HEK293T (cell line): ENCODE measurements at regions not wholly inside any gene's neighbourhood (a gene's known extent, or its start where the extent isn't known, plus 50 kb on each side); places are given as distances from the start of the nearest gene placed in this dataset.

ENCODE experiments used
- CTCF ChIA-PET: fragments of 350-600 bp; formaldehyde crosslinking; extraction: SDS; loops from one replicate; lab custom pipeline; 2021; ENCODE audit warnings: antibody characterized with exemption, inconsistent platforms; lab: Yijun Ruan, JAX
- POLR2A ChIA-PET: fragments of 350-600 bp; formaldehyde crosslinking; extraction: SDS; loops from one replicate; lab custom pipeline; 2020; ENCODE audit warnings: antibody characterized with exemption, inconsistent platforms; lab: Yijun Ruan, JAX
- DNase-seq: peaks from one replicate; pipeline ENCODE4 v3.0.0; 2012; ENCODE audit warnings: mixed read lengths; ENCODE audit errors: extremely low spot score
- ARNT ChIP-seq: fragments of 450-650 bp; IDR thresholded peaks from 2 replicates; pipeline ENCODE4 v1.6.1; 2017; ENCODE audit warnings: mild to moderate bottlenecking
- BHLHE40 ChIP-seq: fragments of 450-650 bp; IDR thresholded peaks from 2 replicates; pipeline ENCODE4 v1.6.1; 2016; ENCODE audit warnings: mild to moderate bottlenecking, moderate library complexity, borderline replicate concordance
- CTBP1 ChIP-seq: fragments of 450-650 bp; IDR thresholded peaks from 2 replicates; pipeline ENCODE4 v1.6.1; 2016; ENCODE audit warnings: borderline replicate concordance
- ELF4 ChIP-seq: fragments of 450-650 bp; IDR thresholded peaks from 2 replicates; pipeline ENCODE4 v1.6.1; 2017; ENCODE audit warnings: antibody characterized with exemption
- FOXA1 ChIP-seq: fragments of 450-650 bp; IDR thresholded peaks from 2 replicates; pipeline ENCODE4 v1.6.1; 2016; ENCODE audit warnings: mild to moderate bottlenecking
- FOXK2 ChIP-seq: fragments of 450-650 bp; IDR thresholded peaks from 2 replicates; pipeline ENCODE4 v1.6.1; 2016; ENCODE audit warnings: mild to moderate bottlenecking
- FOXM1 ChIP-seq: fragments of 450-650 bp; IDR thresholded peaks from 2 replicates; pipeline ENCODE4 v1.6.1; 2017; ENCODE audit warnings: mild to moderate bottlenecking, borderline replicate concordance
- HDGF ChIP-seq: fragments of 450-650 bp; IDR thresholded peaks from 2 replicates; pipeline ENCODE4 v1.6.1; 2017; ENCODE audit warnings: antibody characterized with exemption, borderline replicate concordance
- L3MBTL2 ChIP-seq: fragments of 450-650 bp; conservative IDR thresholded peaks from 2 replicates; pipeline ENCODE4 v1.6.1; 2016; ENCODE audit warnings: mild to moderate bottlenecking
- LEF1 ChIP-seq: fragments of 450-650 bp; IDR thresholded peaks from 2 replicates; pipeline ENCODE4 v1.6.1; 2017; ENCODE audit warnings: mild to moderate bottlenecking, borderline replicate concordance
- NFRKB ChIP-seq: fragments of 450-650 bp; IDR thresholded peaks from 2 replicates; pipeline ENCODE4 v1.6.1; 2016; ENCODE audit warnings: mild to moderate bottlenecking, moderate library complexity
- SP1 ChIP-seq: fragments of 450-650 bp; IDR thresholded peaks from 2 replicates; pipeline ENCODE4 v1.6.1; 2017
- SUZ12 ChIP-seq: fragments of 450-650 bp; IDR thresholded peaks from 2 replicates; pipeline ENCODE4 v1.6.1; 2016; ENCODE audit warnings: mild to moderate bottlenecking
- TARDBP ChIP-seq: fragments of 450-650 bp; IDR thresholded peaks from 2 replicates; pipeline ENCODE4 v1.6.1; 2016
- TF ChIP-seq, protein P1 (sequence below): fragments of 450-650 bp; IDR thresholded peaks from 2 replicates; pipeline ENCODE4 v1.6.1; 2016

DNA sequence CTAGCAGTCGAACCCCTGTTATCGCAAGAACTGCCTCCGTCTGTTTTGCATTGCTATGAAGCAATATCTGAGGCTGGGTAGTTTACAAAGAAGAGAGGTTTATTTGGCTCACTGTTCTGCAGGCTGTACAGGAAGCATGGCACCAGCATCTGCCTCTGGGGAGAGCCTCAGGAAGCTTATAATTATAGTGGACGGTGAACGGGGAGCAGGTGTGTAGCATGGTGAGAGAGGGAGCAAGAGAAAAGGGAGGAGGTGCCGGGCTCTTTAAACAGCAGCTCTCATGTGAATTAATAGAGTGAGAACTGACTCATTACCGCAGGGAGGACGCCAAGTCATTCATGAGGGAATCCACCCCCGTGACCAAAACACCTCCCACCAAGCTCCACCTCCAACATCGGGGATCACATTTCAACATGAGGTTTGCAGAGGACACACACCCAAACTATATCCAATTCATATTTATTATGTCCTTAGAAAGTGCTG, 172.6 kb upstream of the KCNG1 start:
- ChIA-PET POLR2A (no interaction called here), CTCF (no interaction called here)
- TF ChIP-seq FOXA1 (no peak), SP1 (no peak), SUZ12 (no peak), CTBP1 (no peak), ARNT (no peak), TARDBP (no peak), FOXM1 (no peak)
- DNase-seq, result no peak

DNA sequence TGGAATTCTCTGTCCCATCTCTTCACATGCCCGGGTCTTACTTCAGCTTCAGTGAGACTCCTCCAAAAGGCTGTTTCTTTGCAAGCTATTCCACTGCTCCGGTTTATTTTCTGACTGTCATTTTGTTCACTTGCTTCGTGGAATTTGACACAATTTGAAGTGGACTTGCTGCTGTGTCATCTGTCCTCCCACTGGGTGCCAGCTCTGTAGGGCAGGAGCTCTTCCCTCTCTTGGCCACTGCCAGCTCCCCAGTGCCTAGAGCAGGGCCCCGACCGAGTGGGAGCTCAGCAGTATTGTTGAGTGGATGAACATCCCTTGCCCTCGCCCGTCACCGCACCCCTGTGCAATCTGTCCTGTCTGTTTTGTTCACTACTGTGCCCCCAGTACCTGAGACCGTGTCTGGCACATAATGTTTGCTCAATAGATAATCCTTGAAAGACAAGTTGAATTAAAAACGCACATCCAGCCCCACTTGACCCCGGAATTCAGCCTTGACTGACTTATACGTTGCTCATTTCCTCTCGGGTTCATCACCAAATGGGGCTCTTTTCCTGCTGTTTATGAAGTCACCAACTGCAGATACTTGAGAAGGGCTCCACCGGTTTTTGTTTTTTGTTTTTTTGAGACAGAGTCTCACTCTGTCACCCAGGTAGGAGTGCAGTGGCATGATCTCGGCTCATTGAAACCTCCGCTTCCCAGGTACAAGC, 170.3 kb upstream of the KCNG1 start:
- ChIA-PET POLR2A (no interaction called here), CTCF (interaction anchor here (0.9 kb wide), 1 partner anchor 12 kb away, joined by 4 read pairs; no protein-coding TSS in a partner anchor)
- DNase-seq, result no peak
- no peak for TF ChIP-seq SP1
- TF ChIP-seq, protein P1, sequence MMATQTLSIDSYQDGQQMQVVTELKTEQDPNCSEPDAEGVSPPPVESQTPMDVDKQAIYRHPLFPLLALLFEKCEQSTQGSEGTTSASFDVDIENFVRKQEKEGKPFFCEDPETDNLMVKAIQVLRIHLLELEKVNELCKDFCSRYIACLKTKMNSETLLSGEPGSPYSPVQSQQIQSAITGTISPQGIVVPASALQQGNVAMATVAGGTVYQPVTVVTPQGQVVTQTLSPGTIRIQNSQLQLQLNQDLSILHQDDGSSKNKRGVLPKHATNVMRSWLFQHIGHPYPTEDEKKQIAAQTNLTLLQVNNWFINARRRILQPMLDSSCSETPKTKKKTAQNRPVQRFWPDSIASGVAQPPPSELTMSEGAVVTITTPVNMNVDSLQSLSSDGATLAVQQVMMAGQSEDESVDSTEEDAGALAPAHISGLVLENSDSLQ, result no peak

DNA sequence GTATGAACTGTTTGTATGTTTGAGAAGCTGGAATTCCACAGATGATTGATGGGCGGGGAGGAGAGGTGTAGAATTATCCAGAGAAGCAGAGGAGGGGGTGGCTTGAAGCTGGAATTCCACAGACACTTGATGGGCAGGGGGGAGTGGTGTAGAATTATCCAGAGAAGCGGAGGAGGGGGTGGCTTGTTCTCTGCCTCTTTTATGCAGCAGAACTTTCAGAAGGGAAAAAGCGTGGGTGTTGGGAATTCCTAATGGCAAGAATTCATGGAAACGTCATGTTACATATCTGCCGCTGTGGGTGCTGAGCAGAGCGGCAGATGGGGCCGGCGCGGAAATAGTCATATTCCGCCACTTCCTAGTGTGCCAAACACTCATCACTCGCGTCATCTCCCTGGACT, 167.9 kb upstream of the KCNG1 start:
- TF ChIP-seq, protein P1, result peak; percentile 28; the same call in 1 of the 2 replicates
- TF ChIP-seq HDGF, result no peak
- DNase-seq, result no peak
- CTCF ChIA-PET, result no interaction called here
- POLR2A ChIA-PET, result no interaction called here

DNA sequence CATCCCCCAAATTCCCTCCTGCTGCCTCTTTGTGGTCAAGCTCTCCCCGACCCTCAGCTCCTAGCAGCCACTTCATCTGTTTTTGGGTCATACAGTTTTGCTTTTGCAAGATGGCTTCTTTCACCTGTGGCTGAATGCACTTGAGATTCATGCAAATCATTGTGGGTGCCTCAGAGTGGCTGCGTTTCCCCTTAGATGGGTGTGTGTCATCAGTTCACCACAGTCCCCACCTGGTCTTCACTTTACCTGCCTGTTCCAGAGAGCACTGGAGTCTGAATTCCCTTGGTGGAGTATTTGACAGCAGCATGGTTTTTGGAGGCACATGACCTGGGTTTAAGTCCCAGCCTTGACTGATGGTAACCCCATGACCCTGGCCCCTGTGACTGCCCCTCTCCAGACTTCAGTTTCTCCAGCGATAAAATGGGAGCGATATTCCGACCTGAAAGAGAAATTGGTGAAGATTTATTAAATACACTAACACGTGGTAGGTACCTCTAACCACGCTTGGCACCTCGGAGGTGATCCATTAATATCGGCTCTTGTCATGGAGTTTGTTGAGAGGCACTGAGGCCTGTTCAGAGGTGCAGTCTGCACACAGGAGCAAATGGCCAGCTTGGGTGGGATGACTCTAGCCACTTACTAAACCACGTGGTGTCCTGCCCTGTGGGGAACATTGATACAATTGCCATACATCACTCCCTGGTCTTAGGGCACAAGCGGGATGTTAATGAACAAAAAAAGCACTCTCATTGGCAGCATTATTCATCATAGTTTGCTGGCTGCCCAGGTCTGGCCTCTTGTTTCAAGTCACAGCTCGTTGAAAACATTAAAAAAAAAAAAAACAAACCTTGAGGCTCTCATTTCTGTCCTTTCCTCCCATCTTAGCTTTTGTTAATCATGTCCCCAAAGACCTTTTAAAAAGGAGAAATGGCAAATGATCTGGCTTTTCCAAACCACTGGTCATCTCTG, 167.2 kb upstream of the KCNG1 start:
- DNase-seq, result no peak
- POLR2A ChIA-PET, result no interaction called here
- TF ChIP-seq L3MBTL2 (no peak), FOXK2 (no peak), FOXM1 (no peak), CTBP1 (no peak), FOXA1 (no peak), ELF4 (no peak), SP1 (no peak), HDGF (no peak), LEF1 (no peak), NFRKB (no peak), TARDBP (no peak)
- TF ChIP-seq, protein P1, result no peak
- CTCF ChIA-PET, result interaction anchor here (0.6 kb wide), 1 partner anchor 434 kb away, joined by 6 read pairs; no protein-coding TSS in a partner anchor

DNA sequence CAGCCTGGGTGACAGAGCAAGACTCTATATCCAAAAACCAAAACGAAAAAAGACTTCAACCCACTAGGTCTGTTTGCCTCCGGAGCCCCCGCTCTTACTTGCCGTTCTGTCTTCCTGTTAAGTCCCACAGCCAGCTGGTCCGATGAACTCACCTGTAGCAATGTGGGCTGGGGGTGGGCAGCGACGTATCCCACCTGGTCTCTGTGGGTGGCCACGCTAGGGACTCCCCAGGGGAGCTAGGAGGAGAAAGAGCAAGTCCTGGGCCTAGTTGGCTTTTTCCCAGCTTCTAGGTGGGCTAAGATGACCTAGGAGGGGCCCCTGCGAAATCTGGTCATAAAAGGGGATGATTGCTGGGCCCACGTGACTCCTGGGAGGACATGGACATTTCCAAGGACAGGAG, 166.0 kb upstream of the KCNG1 start:
- CTCF ChIA-PET, result interaction anchor here (0.6 kb wide), 1 partner anchor 435 kb away, joined by 6 read pairs; no protein-coding TSS in a partner anchor
- TF ChIP-seq FOXM1 (no peak), ELF4 (no peak), BHLHE40 (no peak), L3MBTL2 (no peak), SP1 (no peak), LEF1 (no peak), CTBP1 (no peak), FOXK2 (no peak)
- DNase-seq, result no peak
- POLR2A ChIA-PET, result no interaction called here

DNA sequence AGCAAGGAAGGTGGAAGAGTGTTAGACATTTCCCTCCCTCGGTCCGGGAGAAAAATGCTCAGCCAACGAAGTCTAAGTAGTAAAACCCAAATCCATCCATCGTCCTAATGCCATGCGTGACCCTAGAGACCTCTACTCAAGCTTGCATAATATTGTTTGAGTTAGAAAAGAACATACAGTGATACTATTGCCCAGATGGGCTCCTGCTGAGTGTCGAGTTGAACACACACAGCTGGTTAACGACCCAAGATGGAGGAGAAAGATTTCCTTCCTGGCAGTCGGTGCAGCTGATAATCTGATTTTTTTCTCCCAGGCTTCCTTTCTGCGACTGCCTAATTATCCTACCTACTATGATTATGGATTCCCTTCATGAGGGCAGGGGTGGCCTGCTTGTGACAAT, 164.4 kb upstream of the KCNG1 start:
- TF ChIP-seq ELF4 (no peak), FOXA1 (no peak), ARNT (no peak), BHLHE40 (no peak), CTBP1 (no peak), NFRKB (no peak), LEF1 (no peak), HDGF (no peak)
- ChIA-PET POLR2A (no interaction called here), CTCF (no interaction called here)
- DNase-seq, result no peak
